ENCODE measurements at regions not wholly inside any gene's neighbourhood (a gene's known extent, or its start where the extent isn't known, plus 50 kb on each side); places are given as distances from the start of the nearest gene placed in this dataset.
A peak's percentile ranks its signal among the peaks of the same experiment; 100 is the strongest.

DNA sequence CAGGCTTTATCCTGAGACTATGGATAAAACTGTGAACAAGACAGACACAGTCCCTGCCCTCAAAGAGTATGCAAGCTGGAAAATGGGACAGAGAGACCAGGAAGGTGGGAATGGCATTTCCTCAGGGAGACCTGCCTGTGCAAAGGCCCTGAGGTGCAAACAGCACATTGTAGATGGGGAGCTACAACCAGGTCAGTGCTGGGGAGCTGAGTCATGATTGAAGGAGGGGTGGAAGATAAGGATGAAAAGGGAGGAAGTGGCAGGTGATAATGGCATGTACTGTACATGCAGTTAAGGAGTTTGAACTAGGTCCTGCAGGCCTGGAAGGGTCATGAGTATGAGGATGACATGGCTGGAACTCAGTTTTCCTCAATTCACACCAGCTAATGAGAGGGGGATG is 75.5 kb upstream of the BOD1 start (continued):
- TF ChIP-seq, protein P1, sequence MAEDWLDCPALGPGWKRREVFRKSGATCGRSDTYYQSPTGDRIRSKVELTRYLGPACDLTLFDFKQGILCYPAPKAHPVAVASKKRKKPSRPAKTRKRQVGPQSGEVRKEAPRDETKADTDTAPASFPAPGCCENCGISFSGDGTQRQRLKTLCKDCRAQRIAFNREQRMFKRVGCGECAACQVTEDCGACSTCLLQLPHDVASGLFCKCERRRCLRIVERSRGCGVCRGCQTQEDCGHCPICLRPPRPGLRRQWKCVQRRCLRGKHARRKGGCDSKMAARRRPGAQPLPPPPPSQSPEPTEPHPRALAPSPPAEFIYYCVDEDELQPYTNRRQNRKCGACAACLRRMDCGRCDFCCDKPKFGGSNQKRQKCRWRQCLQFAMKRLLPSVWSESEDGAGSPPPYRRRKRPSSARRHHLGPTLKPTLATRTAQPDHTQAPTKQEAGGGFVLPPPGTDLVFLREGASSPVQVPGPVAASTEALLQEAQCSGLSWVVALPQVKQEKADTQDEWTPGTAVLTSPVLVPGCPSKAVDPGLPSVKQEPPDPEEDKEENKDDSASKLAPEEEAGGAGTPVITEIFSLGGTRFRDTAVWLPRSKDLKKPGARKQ (CRISPR knock-in tag; IDR thresholded peaks at IDR 0.05) = no peak
- TF ChIP-seq ZNF764 (CRISPR knock-in tag; IDR thresholded peaks at IDR 0.05; ENCODE audit: low read depth) = no peak
- TF ChIP-seq EP300 (IDR thresholded peaks at IDR 0.05; ENCODE audit: low read length) = peak; percentile 59
- no peak for TF ChIP-seq FOXJ2 (tag; IDR thresholded peaks at IDR 0.05)
- no peak for TF ChIP-seq ZBTB1 (CRISPR knock-in tag; IDR thresholded peaks at IDR 0.05; ENCODE audit: borderline replicate concordance, low read depth)
- peak; percentile 70; the same call in 1 of the 2 replicates for TF ChIP-seq CTBP1 (IDR thresholded peaks at IDR 0.05; ENCODE audit: borderline replicate concordance)
- TF ChIP-seq PTRF (tag; IDR thresholded peaks at IDR 0.05) = no peak
- TF ChIP-seq MBD2 (IDR thresholded peaks at IDR 0.05; ENCODE audit: borderline replicate concordance, low read depth) = no peak
- TF ChIP-seq SNRNP70 (optimal IDR thresholded peaks at IDR 0.05; ENCODE audit: low read depth, low read length) = no peak
- no peak for TF ChIP-seq SRSF7 (optimal IDR thresholded peaks at IDR 0.05; ENCODE audit: low read depth, low read length)
- TF ChIP-seq, protein P2, sequence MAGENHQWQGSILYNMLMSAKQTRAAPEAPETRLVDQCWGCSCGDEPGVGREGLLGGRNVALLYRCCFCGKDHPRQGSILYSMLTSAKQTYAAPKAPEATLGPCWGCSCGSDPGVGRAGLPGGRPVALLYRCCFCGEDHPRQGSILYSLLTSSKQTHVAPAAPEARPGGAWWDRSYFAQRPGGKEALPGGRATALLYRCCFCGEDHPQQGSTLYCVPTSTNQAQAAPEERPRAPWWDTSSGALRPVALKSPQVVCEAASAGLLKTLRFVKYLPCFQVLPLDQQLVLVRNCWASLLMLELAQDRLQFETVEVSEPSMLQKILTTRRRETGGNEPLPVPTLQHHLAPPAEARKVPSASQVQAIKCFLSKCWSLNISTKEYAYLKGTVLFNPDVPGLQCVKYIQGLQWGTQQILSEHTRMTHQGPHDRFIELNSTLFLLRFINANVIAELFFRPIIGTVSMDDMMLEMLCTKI (IDR thresholded peaks at IDR 0.05; ENCODE audit: partially characterized antibody) = no peak
- peak; percentile 80 for TF ChIP-seq ZNF232 (CRISPR knock-in tag; IDR thresholded peaks at IDR 0.05)

All from K562 (cell line).